ENCODE measurements at regions not wholly inside any gene's neighbourhood (a gene's known extent, or its start where the extent isn't known, plus 50 kb on each side); places are given as distances from the start of the nearest gene placed in this dataset.

- DNase-seq (ENCODE audit: low read depth): no peak
- no peak for TF ChIP-seq CTCF (conservative IDR thresholded peaks at IDR 0.05; ENCODE audit: low read depth, low read length)
- H3K4me3 ChIP-seq (ENCODE audit: low read depth, low read length): no peak overlapping the region
These were observed 140.7 kb upstream of the SPRY4 start for GRCh38 chr5:142465476-142465875.

GRCh38 chr5:142463904-142464303 lies 139.1 kb upstream of the SPRY4 start:
- TF ChIP-seq CTCF (conservative IDR thresholded peaks at IDR 0.05; ENCODE audit: low read depth, low read length): no peak

GRCh38 chr5:142461028-142461590 lies 136.3 kb upstream of the SPRY4 start:
- no peak for TF ChIP-seq CTCF (conservative IDR thresholded peaks at IDR 0.05; ENCODE audit: low read depth, low read length)
- H3K4me3 ChIP-seq (ENCODE audit: low read depth, low read length): no peak overlapping the region
- DNase-seq (ENCODE audit: low read depth): no peak

More at GRCh38 chr5:142463904-142464303, 139.1 kb upstream of the SPRY4 start:
- no peak overlapping the region for H3K4me3 ChIP-seq (ENCODE audit: low read depth, low read length)
- no peak for DNase-seq (ENCODE audit: low read depth)

DNA sequence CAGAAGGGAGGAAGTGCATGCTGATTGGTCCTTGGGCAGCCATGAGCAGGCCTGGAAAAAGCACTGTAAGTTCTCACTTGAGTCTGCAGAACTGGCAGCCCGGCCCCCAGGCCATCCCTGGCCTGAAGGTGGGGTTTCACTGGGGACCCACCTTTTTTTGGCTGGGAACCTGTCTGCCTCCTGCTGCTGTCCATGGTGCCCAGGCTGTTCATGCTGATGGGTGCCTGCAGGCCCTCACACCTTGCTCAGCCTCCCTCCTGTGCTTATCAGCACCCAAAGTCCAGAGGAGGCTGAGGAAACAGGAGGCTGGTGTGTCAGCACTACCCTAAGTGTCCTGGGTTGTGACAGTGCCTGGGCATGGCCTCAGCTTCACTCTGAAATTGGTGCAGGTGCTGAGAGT lies 134.4 kb upstream of the SPRY4 start:
- no peak overlapping the region for H3K4me3 ChIP-seq (ENCODE audit: low read depth, low read length)
- no peak for TF ChIP-seq CTCF (conservative IDR thresholded peaks at IDR 0.05; ENCODE audit: low read depth, low read length)
- no peak for DNase-seq (ENCODE audit: low read depth)

GRCh38 chr5:142455856-142456255 lies 131.0 kb upstream of the SPRY4 start:
- no peak overlapping the region for H3K4me3 ChIP-seq (ENCODE audit: low read depth, low read length)
- no peak for DNase-seq (ENCODE audit: low read depth)
- no peak for TF ChIP-seq CTCF (conservative IDR thresholded peaks at IDR 0.05; ENCODE audit: low read depth, low read length)

GRCh38 chr5:142453932-142454331 lies 129.1 kb upstream of the SPRY4 start:
- no peak for TF ChIP-seq CTCF (conservative IDR thresholded peaks at IDR 0.05; ENCODE audit: low read depth, low read length)
- DNase-seq (ENCODE audit: low read depth): no peak
- H3K4me3 ChIP-seq (ENCODE audit: low read depth, low read length): no peak overlapping the region

GRCh38 chr5:142450419-142450818 lies 125.6 kb upstream of the SPRY4 start:
- no peak for TF ChIP-seq CTCF (conservative IDR thresholded peaks at IDR 0.05; ENCODE audit: low read depth, low read length)
- DNase-seq (ENCODE audit: low read depth): no peak
- no peak overlapping the region for H3K4me3 ChIP-seq (ENCODE audit: low read depth, low read length)
